Stimulated activated CD8-positive, alpha-beta memory T cell treated with anti-CD3 and anti-CD28 coated beads, Interleukin-15, amount 100 ng/mL, for 4 hours (primary cell): ENCODE measurements at regions not wholly inside any gene's neighbourhood (a gene's known extent, or its start where the extent isn't known, plus 50 kb on each side); places are given as distances from the start of the nearest gene placed in this dataset.
"Not testable (repeated sequence)": the region's sequence is repeated elsewhere in the genome, so short reads cannot be mapped to it uniquely, and the experiment has no call there.

Source experiments
- DNase-seq, 2 donors: peaks; one replicate each; pipeline ENCODE4 v3.0.0-alpha.2; 2020; ENCODE audit warnings: low read depth in 2 of 2

GRCh38 chr21:35316456-35316855, 267.4 kb upstream of the RUNX1 start:
- DNase-seq: no peak

DNA sequence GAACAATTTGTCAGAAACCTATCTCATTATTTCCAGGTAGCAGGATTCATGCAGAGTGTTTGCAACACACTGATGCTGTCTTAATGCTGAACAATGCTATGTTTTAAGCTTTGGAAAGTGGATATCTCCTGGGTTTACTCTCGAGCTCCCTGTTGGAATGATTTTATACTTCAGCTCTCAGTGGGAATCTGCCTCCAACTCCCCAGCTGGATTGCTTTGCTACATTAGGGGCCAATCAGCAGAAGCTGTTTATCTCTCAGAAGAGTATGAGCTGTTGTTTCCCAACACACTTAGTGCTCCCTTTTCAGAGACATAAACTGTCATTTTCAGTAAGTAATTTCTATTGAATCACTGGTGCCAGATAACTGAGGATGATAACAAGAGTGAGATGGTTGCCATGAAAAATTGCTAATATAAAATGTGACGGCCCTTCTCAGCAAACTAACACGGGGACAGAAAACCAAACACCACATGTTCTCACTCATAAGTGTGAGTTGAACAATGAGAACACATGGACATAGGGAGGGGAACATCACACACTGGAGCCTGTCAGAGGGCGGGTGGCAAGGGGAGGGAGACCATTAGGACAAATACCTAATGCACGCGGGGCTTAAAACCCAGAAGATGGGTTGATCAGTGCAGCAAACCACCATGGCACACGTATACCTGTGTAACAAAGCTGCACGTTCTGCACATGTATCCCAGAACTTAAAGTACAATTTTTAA, 265.9 kb upstream of the RUNX1 start:
- no peak for DNase-seq

- DNase-seq: no peak
These were observed 262.9 kb upstream of the RUNX1 start for GRCh38 chr21:35311985-35312384.

GRCh38 chr21:35309316-35309715, 260.2 kb upstream of the RUNX1 start:
- no peak for DNase-seq

DNA sequence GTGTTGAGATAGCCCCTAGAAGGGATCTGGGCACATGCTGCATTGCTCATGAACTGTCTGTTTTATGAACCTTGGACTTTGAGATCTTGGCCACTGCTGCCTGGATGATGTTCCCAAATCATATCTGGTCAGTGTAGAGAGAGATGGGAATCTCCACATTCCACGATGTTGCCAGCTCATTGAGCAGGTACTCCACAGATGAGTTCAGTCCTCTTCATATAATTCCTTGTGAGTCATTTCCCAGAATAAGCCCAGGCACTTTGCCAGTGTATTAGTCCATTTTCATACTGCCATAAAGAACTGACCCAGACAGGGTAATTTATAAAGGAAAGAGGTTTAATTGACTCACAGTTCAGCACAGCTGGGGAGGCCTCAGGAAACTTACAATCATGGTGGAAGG, 254.0 kb upstream of the RUNX1 start:
- DNase-seq: no peak

DNA sequence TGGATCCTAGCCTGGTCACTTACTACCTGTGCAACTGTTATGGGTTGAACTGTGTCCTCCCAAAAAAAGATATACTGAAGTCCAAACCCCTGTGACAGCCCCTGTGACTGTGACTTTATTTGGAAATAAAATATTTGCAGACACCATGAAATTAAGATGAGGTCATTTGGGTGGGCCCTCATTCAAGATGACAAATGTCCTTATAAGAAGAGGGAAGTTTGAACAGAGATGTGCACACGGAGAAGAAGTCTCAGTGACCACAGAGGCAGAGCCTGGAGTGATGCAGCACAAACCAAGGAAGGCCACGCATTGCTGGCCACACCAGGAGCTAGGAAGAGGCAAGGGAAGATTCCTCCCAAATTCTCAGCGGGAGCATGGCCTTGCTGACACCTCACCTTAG, 249.7 kb upstream of the RUNX1 start:
- DNase-seq: no peak

GRCh38 chr21:35297665-35298064, 248.6 kb upstream of the RUNX1 start:
- no peak for DNase-seq

DNA sequence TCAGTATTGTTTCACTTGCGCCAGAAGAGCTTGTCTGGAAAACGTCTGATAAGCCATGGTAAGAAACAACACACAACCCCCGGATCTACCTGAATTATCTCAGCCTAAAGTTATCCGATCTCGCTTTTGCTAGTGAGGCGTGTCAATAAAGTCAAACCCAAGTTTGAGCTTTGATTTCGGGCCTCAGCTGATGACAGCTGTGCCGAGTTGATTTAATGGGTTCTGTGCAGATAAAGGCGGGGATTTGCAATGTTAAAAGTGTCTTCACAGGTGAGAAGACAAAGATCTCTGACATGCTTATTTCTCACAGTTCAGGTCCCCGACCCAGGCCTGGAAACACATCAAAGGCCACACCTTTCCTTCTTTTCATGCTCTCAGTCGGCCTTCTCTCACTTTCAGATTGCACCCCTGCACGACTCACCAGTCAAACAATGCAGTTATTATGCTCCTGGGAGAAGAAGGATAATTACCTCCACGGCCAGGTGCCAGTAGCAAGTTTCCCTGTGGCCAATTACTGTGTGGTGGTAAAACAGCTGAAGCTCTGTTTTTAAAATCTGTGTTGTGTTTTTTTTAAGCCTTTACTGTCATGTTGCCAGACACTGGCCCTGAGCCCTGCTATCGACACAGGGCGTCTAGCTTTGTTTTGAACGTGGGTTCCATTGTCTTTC, 245.3 kb upstream of the RUNX1 start:
- DNase-seq: no peak

- DNase-seq: no peak
These were observed 243.0 kb upstream of the RUNX1 start for GRCh38 chr21:35291973-35292627.

GRCh38 chr21:35291034-35291433, 241.9 kb upstream of the RUNX1 start:
- no peak for DNase-seq

- no peak for DNase-seq
These were observed 239.1 kb upstream of the RUNX1 start for GRCh38 chr21:35288238-35288637.

DNA sequence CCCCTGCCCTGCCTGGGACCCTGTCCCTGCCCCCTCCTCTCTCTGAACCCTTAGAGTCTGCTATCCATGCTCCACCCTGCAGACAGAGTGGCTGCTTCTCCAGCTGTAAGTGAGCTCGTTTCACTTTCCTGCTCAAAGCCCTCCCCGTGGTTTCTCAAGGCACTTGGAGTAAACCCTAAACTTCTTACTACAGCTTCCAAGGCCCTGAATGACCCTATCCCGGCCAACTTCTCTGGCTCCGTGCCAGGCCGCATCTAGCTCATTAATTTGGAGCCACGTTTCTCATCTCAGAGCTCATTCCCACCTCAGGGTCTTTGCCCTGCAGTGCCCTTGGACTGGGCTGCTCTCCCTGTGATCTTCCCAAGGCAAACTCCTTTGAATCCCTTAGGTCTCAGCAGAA, 235.1 kb upstream of the RUNX1 start:
- DNase-seq: no peak

GRCh38 chr21:35282944-35283343, 233.8 kb upstream of the RUNX1 start:
- DNase-seq: no peak

DNA sequence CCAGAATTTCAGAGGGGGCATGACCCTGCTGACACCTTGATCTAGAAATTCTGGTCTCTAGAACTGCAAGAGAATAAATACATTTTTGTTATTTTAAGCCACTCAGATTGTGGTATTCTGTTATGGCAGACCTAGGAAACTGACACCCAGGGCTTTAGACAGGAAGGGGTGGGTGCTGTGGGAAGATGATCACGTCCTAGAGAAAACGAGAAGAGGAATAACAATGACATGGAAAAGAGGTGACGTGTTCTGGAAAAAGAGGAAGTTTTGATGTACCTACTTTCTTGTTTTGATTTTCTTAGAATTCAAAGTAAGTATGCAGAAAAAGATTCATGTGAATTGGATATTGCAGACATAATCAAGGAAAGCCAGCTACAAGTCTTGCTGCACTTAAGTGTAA, 232.9 kb upstream of the RUNX1 start:
- no peak for DNase-seq

DNA sequence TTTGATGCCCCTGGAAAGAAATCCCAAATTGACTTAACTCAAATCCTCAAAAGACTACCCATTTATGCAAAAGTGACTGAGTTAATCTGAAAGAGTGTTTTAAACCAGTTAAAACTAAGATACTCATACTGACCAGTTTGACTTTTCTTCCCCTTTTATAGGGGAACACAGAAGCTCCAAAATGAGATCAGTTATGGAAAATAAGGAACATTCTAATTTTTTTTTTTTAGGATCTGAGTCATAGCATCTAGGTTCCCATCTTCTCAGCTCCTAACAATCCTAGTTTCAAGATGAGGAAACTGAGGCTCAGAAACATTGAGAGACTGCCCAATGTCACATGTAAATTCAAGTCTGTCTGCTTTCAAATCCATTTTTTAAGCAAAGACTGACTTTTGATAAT, 231.1 kb upstream of the RUNX1 start:
- no peak for DNase-seq

DNA sequence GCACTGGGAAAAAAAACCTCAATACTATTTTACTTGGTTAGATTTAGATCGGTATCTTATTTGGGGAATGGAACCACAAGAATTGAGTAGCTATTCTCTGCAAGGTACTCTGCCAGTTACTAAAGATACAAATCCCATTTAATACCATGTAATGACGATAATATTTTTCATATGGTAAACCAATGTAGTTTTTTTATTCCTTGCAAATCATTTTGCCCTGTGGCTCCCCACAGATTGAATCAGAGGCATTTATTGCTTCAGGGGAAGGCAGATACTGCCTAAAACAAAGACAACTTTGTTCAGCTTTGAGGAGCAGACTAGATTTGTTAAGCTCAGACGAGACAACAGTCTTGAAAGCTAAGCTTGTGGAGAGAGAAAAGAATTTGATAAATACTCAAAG, 226.7 kb upstream of the RUNX1 start:
- DNase-seq: no peak

- DNase-seq: no peak
These were observed 225.8 kb upstream of the RUNX1 start for GRCh38 chr21:35274923-35275322.

- no peak for DNase-seq
These were observed 225.0 kb upstream of the RUNX1 start for GRCh38 chr21:35274090-35274489.

DNA sequence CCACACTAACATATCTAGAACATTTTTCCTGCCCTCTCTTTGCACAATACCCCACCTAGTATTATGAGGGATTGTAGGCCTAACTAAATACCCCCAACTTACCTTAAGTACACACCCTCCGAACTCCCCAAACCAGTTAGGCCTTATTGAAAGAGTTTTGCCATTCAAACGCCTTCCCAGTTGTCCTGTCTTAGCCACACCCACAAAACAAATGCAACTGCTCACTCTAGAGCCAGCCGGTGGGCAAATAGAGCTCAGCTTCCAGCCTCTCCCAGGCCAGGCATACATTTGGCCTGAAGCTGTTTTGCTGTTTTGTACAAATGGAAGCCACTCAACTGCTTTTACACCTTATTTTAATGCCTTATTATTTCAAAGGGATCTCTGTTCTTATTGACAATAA, 224.2 kb upstream of the RUNX1 start:
- DNase-seq: no peak

GRCh38 chr21:35271344-35272118, 222.4 kb upstream of the RUNX1 start:
- not testable (repeated sequence) for DNase-seq

DNA sequence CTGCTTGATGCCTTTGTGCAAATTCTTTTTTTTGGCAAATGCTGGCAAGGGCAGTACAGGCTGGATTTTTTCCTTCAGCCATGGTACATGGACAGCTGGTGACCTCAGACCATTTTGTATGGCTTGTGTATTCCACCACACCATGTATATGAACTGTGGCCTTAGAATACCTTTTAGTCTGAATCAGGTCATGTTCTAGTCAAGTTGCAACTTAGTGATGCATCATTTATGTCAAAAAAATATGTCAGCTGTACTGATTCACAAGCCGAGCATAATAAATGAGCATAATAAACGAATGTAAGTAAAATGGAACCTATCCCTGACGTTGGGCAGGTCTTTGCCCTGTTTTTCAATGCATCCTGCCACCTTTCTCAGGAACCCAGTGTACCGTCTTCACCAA, 219.7 kb upstream of the RUNX1 start:
- no peak for DNase-seq

- no peak for DNase-seq
These were observed 219.2 kb upstream of the RUNX1 start for GRCh38 chr21:35268261-35268660.
